ENCODE measurements at regions not wholly inside any gene's neighbourhood (a gene's known extent, or its start where the extent isn't known, plus 50 kb on each side); places are given as distances from the start of the nearest gene placed in this dataset.

DNA sequence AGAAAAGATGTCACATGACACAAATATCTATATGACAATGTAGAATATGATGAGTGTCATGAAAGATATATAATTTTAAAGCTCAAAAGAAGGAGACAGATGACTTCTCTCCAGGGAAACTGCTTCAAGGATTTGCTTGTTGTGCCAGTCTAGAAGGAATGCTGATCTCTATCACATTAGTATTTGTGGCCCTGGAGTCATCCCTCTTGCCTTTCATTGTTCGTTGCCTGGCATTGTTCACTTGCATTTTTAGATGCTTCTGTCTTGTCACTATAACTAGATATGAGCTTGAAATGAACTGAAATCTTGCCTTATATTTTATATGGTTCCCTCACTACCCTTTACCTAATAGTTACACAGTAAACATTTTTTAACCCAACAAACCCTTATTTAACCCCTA, 207.5 kb downstream of the ZNF608 start:
- TF ChIP-seq, protein P1, sequence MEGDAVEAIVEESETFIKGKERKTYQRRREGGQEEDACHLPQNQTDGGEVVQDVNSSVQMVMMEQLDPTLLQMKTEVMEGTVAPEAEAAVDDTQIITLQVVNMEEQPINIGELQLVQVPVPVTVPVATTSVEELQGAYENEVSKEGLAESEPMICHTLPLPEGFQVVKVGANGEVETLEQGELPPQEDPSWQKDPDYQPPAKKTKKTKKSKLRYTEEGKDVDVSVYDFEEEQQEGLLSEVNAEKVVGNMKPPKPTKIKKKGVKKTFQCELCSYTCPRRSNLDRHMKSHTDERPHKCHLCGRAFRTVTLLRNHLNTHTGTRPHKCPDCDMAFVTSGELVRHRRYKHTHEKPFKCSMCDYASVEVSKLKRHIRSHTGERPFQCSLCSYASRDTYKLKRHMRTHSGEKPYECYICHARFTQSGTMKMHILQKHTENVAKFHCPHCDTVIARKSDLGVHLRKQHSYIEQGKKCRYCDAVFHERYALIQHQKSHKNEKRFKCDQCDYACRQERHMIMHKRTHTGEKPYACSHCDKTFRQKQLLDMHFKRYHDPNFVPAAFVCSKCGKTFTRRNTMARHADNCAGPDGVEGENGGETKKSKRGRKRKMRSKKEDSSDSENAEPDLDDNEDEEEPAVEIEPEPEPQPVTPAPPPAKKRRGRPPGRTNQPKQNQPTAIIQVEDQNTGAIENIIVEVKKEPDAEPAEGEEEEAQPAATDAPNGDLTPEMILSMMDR (IDR thresholded peaks at IDR 0.05) = no peak
- no peak for TF ChIP-seq POLR2A (IDR thresholded peaks at IDR 0.05)
